SK-N-SH treated with all-trans-retinoic acid at 6 μM for 48 hours (cell line): ENCODE measurements at regions not wholly inside any gene's neighbourhood (a gene's known extent, or its start where the extent isn't known, plus 50 kb on each side); places are given as distances from the start of the nearest gene placed in this dataset.

ENCODE experiments used
- ATAC-seq: fragments of 200-7000 bp; cut with Tn5 transposase; 3 replicates; pipeline ENCODE4 v1.9.1; 2020; ENCODE audit warnings: mild to moderate bottlenecking, moderate library complexity
- ARNTL ChIP-seq: fragments of 450-650 bp; formaldehyde crosslinking; IDR thresholded peaks from 2 replicates; pipeline ENCODE4 v1.5.0; 2020; ENCODE audit warnings: low read depth, mild to moderate bottlenecking, moderate library complexity, borderline replicate concordance
- BACH2 ChIP-seq: fragments of 250-450 bp; sonication (Bioruptor Pico); IDR thresholded peaks from 2 replicates; pipeline ENCODE4 v1.9.0; 2021; ENCODE audit warnings: mild to moderate bottlenecking, borderline replicate concordance
- CREB5 ChIP-seq: fragments of 250-450 bp; sonication (Bioruptor Pico); IDR thresholded peaks from 2 replicates; pipeline ENCODE4 v1.5.1; 2020; ENCODE audit warnings: low read depth, mild to moderate bottlenecking, moderate library complexity
- CSDC2 ChIP-seq: fragments of 250-450 bp; sonication (Bioruptor Pico); IDR thresholded peaks from 2 replicates; pipeline ENCODE4 v1.5.0; 2020; ENCODE audit warnings: mild to moderate bottlenecking, moderate library complexity
- CSRNP3 ChIP-seq: fragments of 250-450 bp; sonication (Bioruptor Pico); IDR thresholded peaks from 2 replicates; pipeline ENCODE4 v1.5.1; 2021; ENCODE audit warnings: mild to moderate bottlenecking, moderate library complexity
- ESRRG ChIP-seq: fragments of 250-450 bp; sonication (Bioruptor Pico); IDR thresholded peaks from 2 replicates; pipeline ENCODE4 v1.6.1; 2021; ENCODE audit warnings: mild to moderate bottlenecking
- GLIS3 ChIP-seq: fragments of 250-450 bp; sonication (Bioruptor Pico); IDR thresholded peaks from 2 replicates; pipeline ENCODE4 v1.5.0; 2020; ENCODE audit warnings: mild to moderate bottlenecking, moderate library complexity
- ISL1 ChIP-seq: fragments of 250-450 bp; sonication (Bioruptor Pico); IDR thresholded peaks from 2 replicates; pipeline ENCODE4 v2.1.2; 2022; ENCODE audit warnings: mild to moderate bottlenecking, moderate library complexity
- OSR1 ChIP-seq: fragments of 250-450 bp; sonication (Bioruptor Pico); IDR thresholded peaks from 2 replicates; pipeline ENCODE4 v1.8.0; 2022; ENCODE audit warnings: moderate library complexity, mild to moderate bottlenecking, inconsistent platforms
- PATZ1 ChIP-seq: fragments of 250-450 bp; sonication (Bioruptor Pico); IDR thresholded peaks from 2 replicates; pipeline ENCODE4 v1.8.0; 2020; ENCODE audit warnings: mild to moderate bottlenecking, moderate library complexity, borderline replicate concordance
- PPARA ChIP-seq: fragments of 250-450 bp; sonication (Bioruptor Pico); IDR thresholded peaks from 2 replicates; pipeline ENCODE4 v1.5.0; 2020; ENCODE audit warnings: mild to moderate bottlenecking, borderline replicate concordance
- RARB ChIP-seq: fragments of 250-450 bp; sonication (Bioruptor Pico); IDR thresholded peaks from 2 replicates; pipeline ENCODE4 v1.8.0; 2021; ENCODE audit warnings: mild to moderate bottlenecking, moderate library complexity
- SNAI2 ChIP-seq: fragments of 250-450 bp; sonication (Bioruptor Pico); IDR thresholded peaks from 2 replicates; pipeline ENCODE4 v1.5.0; 2020; ENCODE audit warnings: mild to moderate bottlenecking, moderate library complexity
- TCF4 ChIP-seq: fragments of 250-450 bp; sonication (Bioruptor Pico); IDR thresholded peaks from 2 replicates; pipeline ENCODE4 v1.8.0; 2021; ENCODE audit warnings: mild to moderate bottlenecking, moderate library complexity, borderline replicate concordance
- TOX ChIP-seq: fragments of 250-450 bp; sonication (Bioruptor Pico); IDR thresholded peaks from 2 replicates; pipeline ENCODE4 v1.8.0; 2021; ENCODE audit warnings: mild to moderate bottlenecking, moderate library complexity, borderline replicate concordance
- TSHZ2 ChIP-seq: fragments of 250-450 bp; sonication (Bioruptor Pico); IDR thresholded peaks from 2 replicates; pipeline ENCODE4 v1.5.0; 2020; ENCODE audit warnings: mild to moderate bottlenecking, moderate library complexity
- ZFP3 ChIP-seq: fragments of 250-450 bp; sonication (Bioruptor Pico); IDR thresholded peaks from 2 replicates; pipeline ENCODE4 v1.5.0; 2020; ENCODE audit warnings: mild to moderate bottlenecking, moderate library complexity
- ZFP30 ChIP-seq: fragments of 450-650 bp; formaldehyde crosslinking; IDR thresholded peaks from 2 replicates; pipeline ENCODE4 v1.5.0; 2022; ENCODE audit warnings: mild to moderate bottlenecking, moderate library complexity
- ZNF70 ChIP-seq: fragments of 450-650 bp; formaldehyde crosslinking; IDR thresholded peaks from 2 replicates; pipeline ENCODE4 v1.5.0; 2020; ENCODE audit warnings: mild to moderate bottlenecking, moderate library complexity
- ZNF8 ChIP-seq: fragments of 450-650 bp; formaldehyde crosslinking; IDR thresholded peaks from 2 replicates; pipeline ENCODE4 v1.5.0; 2020; ENCODE audit warnings: mild to moderate bottlenecking, moderate library complexity

- TF ChIP-seq ZFP3 (CRISPR knock-in tag) (no peak), ZNF70 (CRISPR knock-in tag) (no peak), CSRNP3 (CRISPR knock-in tag) (no peak)
Observed at GRCh38 chr6:125469915-125470314, 168.1 kb upstream of the HDDC2 start (continued).

GRCh38 chr6:125471667-125472066 lies 169.9 kb upstream of the HDDC2 start:
- no peak for TF ChIP-seq ISL1 (CRISPR knock-in tag)
- no peak for TF ChIP-seq CSDC2
- no peak for ATAC-seq

GRCh38 chr6:125474061-125474460 lies 172.3 kb upstream of the HDDC2 start:
- TF ChIP-seq SNAI2 (no peak), BACH2 (CRISPR knock-in tag) (no peak), TSHZ2 (CRISPR knock-in tag) (no peak), ZFP30 (CRISPR knock-in tag) (no peak), TCF4 (CRISPR knock-in tag) (no peak), PPARA (no peak), RARB (CRISPR knock-in tag) (no peak), CSDC2 (no peak), CREB5 (no peak), CSRNP3 (CRISPR knock-in tag) (no peak), ESRRG (CRISPR knock-in tag) (no peak)
- ATAC-seq, result no peak

- TF ChIP-seq OSR1 (no peak), BACH2 (CRISPR knock-in tag) (no peak), ZNF70 (CRISPR knock-in tag) (no peak), ARNTL (CRISPR knock-in tag) (no peak), CSDC2 (no peak), ISL1 (CRISPR knock-in tag) (no peak), PPARA (no peak), TOX (no peak)
- ATAC-seq, result no peak
Observed at GRCh38 chr6:125477156-125477555, 175.4 kb upstream of the HDDC2 start.

GRCh38 chr6:125477844-125478243 lies 176.1 kb upstream of the HDDC2 start:
- ATAC-seq, result no peak
- TF ChIP-seq ZNF70 (CRISPR knock-in tag) (no peak), TCF4 (CRISPR knock-in tag) (no peak), TOX (no peak), ZFP3 (CRISPR knock-in tag) (no peak), ARNTL (CRISPR knock-in tag) (no peak), PATZ1 (CRISPR knock-in tag) (no peak), BACH2 (CRISPR knock-in tag) (no peak), OSR1 (no peak), CSRNP3 (CRISPR knock-in tag) (no peak), TSHZ2 (CRISPR knock-in tag) (no peak), GLIS3 (CRISPR knock-in tag) (no peak), ZNF8 (no peak), ISL1 (CRISPR knock-in tag) (no peak), ZFP30 (CRISPR knock-in tag) (no peak), CSDC2 (no peak), RARB (CRISPR knock-in tag) (no peak)
